ENCODE measurements at regions not wholly inside any gene's neighbourhood (a gene's known extent, or its start where the extent isn't known, plus 50 kb on each side); places are given as distances from the start of the nearest gene placed in this dataset.

DNA sequence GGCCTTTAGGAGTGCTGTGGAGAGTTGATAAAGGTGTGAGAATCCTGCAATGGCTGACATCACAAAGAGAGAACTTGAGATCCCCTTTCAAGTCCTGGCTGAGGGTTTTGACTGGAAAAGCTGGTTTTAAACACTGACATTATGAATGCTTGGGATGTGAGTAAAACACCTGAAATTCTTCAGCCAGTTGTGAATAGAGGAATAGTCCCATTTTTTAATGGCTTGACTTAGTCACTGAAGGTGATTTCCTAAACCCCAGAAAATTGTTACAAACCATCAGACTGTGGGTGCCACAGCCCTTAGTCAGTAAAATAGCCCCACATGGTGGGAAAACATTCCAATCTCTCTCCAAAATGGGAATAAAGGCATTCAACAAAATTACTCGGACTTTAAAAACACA lies 107.7 kb upstream of the LMO4 start:
- no peak for FAIRE-seq
- dilution Hi-C loops (cut with MboI; ENCODE audit: extremely low pct_ligation_motif_present, low sequenced_read_pairs): no loop called here
- Histone ChIP-seq H3K27ac (ENCODE audit: insufficient read depth, low read depth, low read length) (no peak overlapping the region), H3K27me3 (ENCODE audit: control insufficient read depth in 2 of 2, insufficient read depth in 2 of 2, low read length in 2 of 2) (no peaks in the 10 kb centered on the region), H3K9me1 (replicated peaks; ENCODE audit: control insufficient read depth, extremely low read depth, insufficient read depth, low read length) (no peaks in the 10 kb centered on the region), H4K20me1 (replicated peaks; ENCODE audit: control insufficient read depth, extremely low read depth, insufficient read depth, low read length) (no peaks in the 10 kb centered on the region), H3K9ac (replicated peaks; ENCODE audit: extremely low read depth, insufficient read depth, low read length) (no peak overlapping the region), H3K4me2 (ENCODE audit: insufficient read depth, low read length) (no peak overlapping the region), H3K9me3 (replicated peaks; ENCODE audit: control insufficient read depth, insufficient read depth, low read length) (no peaks in the 10 kb centered on the region), H3K4me3 (replicated peaks in 1 of 3; ENCODE audit: insufficient read depth in 1 of 3, low read depth in 1 of 3, low read length in 3 of 3) (no peak overlapping the region), H3K79me2 (ENCODE audit: control insufficient read depth, insufficient read depth, low read length) (no peaks in the 10 kb centered on the region), H3K36me3 (ENCODE audit: control insufficient read depth in 2 of 2, extremely low read depth in 1 of 2, insufficient read depth in 2 of 2, low read length in 2 of 2) (no peaks in the 10 kb centered on the region), H2AFZ (ENCODE audit: low read depth, low read length) (no peak overlapping the region), H3K4me1 (ENCODE audit: control insufficient read depth, extremely low read depth, insufficient read depth, low read length) (peaks cover 6% of the 10 kb centered on the region)
- ChIA-PET CTCF (no interaction called here), POLR2A (no interaction called here)
- TF ChIP-seq JUN (IDR thresholded peaks at IDR 0.05; ENCODE audit: borderline replicate concordance, insufficient read depth, insufficient read length, low read depth) (no peak), GATA2 (IDR thresholded peaks at IDR 0.05; ENCODE audit: insufficient read depth, insufficient read length, low read depth, low read length) (no peak), EZH2 (IDR thresholded peaks at IDR 0.05; ENCODE audit: borderline replicate concordance, low read depth, low read length, severe bottlenecking) (no peak), POLR2AphosphoS5 (IDR thresholded peaks at IDR 0.05; ENCODE audit: insufficient read depth, low read depth, low read length) (no peak), POLR2A (IDR thresholded peaks at IDR 0.05; ENCODE audit: low read depth, low read length) (no peak), FOS (IDR thresholded peaks at IDR 0.05; ENCODE audit: borderline replicate concordance, insufficient read depth, low read length) (no peak), MYC (IDR thresholded peaks at IDR 0.05; ENCODE audit: low read depth, low read length) (no peak)
- TF ChIP-seq, protein P1, sequence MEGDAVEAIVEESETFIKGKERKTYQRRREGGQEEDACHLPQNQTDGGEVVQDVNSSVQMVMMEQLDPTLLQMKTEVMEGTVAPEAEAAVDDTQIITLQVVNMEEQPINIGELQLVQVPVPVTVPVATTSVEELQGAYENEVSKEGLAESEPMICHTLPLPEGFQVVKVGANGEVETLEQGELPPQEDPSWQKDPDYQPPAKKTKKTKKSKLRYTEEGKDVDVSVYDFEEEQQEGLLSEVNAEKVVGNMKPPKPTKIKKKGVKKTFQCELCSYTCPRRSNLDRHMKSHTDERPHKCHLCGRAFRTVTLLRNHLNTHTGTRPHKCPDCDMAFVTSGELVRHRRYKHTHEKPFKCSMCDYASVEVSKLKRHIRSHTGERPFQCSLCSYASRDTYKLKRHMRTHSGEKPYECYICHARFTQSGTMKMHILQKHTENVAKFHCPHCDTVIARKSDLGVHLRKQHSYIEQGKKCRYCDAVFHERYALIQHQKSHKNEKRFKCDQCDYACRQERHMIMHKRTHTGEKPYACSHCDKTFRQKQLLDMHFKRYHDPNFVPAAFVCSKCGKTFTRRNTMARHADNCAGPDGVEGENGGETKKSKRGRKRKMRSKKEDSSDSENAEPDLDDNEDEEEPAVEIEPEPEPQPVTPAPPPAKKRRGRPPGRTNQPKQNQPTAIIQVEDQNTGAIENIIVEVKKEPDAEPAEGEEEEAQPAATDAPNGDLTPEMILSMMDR (IDR thresholded peaks at IDR 0.05; ENCODE audit: extremely low read depth in 1 of 2, insufficient read depth in 1 of 2, low read depth in 1 of 2, low read length in 2 of 2): no peak
- TF ChIP-seq, protein P2, sequence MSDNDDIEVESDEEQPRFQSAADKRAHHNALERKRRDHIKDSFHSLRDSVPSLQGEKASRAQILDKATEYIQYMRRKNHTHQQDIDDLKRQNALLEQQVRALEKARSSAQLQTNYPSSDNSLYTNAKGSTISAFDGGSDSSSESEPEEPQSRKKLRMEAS (IDR thresholded peaks at IDR 0.05; ENCODE audit: insufficient read depth, insufficient read length): no peak
- intact Hi-C loops (cut with micrococcal nuclease): no loop called here
- BruUV-seq (replicated peaks): no TSS peak
- no peak for DNase-seq (ENCODE audit: low read depth, low spot score)
